ENCODE measurements at regions not wholly inside any gene's neighbourhood (a gene's known extent, or its start where the extent isn't known, plus 50 kb on each side); places are given as distances from the start of the nearest gene placed in this dataset.

GRCh38 chr2:23127465-23127864 lies 257.5 kb upstream of the KLHL29 start:
- DNase-seq (ENCODE audit: low read depth in 2 of 2), result no peak

GRCh38 chr2:23128684-23129292 lies 256.2 kb upstream of the KLHL29 start:
- DNase-seq (ENCODE audit: low read depth in 2 of 2), result no peak

- DNase-seq (ENCODE audit: low read depth in 2 of 2), result no peak
Measured at GRCh38 chr2:23131066-23131575, 253.9 kb upstream of the KLHL29 start.

- no peak for DNase-seq (ENCODE audit: low read depth in 2 of 2)
Measured at GRCh38 chr2:23132000-23132399, 253.0 kb upstream of the KLHL29 start.

- no peak for DNase-seq (ENCODE audit: low read depth in 2 of 2)
Measured at GRCh38 chr2:23132823-23133595, 252.0 kb upstream of the KLHL29 start.

GRCh38 chr2:23134726-23135125 lies 250.3 kb upstream of the KLHL29 start:
- DNase-seq (ENCODE audit: low read depth in 2 of 2), result no peak

DNA sequence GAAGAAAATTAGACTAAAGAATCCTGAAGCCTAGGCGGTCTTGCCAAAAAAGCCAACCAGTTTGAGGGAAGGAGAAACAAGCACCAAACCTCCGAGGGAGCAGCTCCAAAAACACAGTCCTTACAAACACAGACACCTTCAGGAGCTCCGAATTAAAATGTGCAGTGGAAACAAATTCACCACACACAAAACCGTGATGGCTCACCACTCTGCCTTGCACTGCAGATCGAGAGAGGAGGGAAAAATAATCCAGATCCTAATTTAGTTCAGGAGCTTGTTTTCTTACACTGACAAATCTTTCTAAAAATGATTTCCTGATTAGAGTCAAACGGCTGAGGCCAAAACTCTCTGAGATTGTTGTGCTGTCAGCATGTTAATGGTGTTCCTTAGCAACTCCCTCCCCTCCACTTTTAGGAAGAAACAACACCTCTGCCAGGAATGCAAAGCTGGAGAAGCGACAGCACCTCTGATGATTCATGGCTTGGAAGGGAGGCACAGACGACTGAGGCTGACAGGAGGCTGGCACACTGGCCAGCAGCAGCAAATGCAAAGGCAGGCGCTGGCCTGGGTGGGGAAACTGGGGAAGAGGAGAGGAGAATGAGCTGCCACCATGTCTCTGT lies 249.4 kb upstream of the KLHL29 start:
- no peak for DNase-seq (ENCODE audit: low read depth in 2 of 2)

GRCh38 chr2:23137166-23137565 lies 247.8 kb upstream of the KLHL29 start:
- DNase-seq (ENCODE audit: low read depth in 2 of 2), result no peak

DNA sequence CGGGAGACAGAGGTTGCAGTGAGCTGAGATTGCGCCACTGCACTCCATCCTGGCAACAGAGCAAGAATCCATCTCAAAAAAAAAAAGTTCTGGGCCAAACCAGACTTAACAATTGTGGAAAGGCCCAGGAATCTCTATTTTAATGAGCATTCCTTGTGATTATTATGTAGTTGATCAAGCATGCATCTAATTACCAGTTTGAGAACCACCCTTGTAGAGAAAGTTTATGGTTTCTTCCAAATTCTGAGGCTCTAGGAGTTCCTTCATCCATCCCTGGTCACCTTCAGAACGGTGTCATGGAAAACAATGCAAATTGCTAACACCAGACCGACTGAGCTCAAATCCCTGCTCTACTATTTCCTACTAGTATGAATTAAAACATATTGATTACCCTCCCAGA lies 246.3 kb upstream of the KLHL29 start:
- DNase-seq (ENCODE audit: low read depth in 2 of 2), result no peak

- DNase-seq (ENCODE audit: low read depth in 2 of 2), result no peak
Measured at GRCh38 chr2:23145460-23145859, 239.5 kb upstream of the KLHL29 start.

DNA sequence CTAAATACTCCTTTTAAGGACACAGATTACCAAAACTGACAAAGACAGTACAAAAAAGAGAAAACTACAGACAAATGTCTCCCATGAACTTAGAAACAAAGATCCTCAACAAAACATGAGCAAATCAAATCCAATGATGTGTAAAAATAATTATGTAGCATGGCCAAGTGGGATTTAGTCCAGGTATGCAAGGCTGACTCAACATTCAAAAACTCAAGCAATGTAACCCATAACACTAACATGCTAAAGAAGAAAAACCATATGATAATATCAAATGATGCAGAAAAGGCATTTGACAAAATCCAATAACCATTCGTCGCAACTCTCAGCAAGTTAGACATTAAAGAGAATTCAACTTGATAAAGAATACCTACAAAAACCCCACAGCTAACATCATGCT lies 239.0 kb upstream of the KLHL29 start:
- no peak for DNase-seq (ENCODE audit: low read depth in 2 of 2)

DNA sequence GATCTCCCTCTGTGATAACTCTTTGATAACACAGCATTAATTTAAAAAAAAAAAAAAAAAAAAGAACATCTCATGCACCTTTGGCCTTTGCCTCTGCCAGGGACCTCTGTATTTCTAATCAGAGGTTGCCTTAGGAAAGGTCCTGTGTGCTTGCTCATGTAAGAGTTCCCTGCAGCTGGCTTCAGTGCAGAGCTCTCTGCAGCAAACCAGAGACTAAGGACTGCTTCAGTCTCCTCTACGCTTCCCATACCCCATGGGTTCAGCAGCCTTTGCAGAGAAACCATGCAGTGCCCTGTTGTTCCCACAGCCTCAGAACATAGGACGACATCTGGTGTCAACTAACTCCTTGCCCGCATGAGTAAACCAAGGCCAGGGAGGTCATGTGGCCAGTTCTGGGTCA lies 236.6 kb upstream of the KLHL29 start:
- DNase-seq (ENCODE audit: low read depth in 2 of 2), result no peak

DNA sequence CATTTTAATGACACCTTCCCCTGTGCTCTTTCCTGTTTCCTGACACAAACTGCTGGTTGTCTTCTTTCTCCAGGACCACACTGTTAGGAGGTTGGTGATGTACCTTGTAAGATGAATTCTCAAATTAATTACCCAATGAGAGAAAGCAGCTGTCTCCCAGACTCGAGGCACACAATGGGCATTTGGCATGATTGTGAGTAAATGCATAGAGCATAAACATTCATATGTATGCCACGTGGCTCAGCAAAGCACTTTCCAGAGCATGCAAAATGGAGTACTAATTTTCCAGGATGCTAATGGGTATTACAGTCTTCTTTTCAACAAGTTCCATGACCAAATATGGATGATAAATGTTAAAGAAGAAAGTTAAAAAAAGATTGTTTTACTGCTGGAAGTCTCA lies 235.2 kb upstream of the KLHL29 start:
- no peak for DNase-seq (ENCODE audit: low read depth in 2 of 2)

DNA sequence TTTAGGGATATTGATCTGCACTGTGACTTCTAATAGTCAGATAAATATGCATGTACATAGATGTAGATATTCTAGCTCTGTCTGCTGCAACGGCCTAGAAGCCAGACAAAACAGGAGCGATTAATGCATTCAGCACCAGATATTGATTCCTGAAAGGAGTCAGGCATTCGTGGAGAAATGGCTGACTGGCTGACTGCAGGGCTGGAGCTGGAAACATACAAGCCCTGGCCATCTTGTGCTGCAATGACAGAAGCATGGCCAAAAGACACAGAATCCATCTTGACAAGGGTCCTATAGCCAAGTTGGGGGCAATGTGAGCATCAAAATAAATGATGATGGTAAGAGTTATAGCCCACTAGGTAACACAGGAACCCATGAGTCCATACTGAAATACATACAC lies 231.5 kb upstream of the KLHL29 start:
- DNase-seq (ENCODE audit: low read depth in 2 of 2), result no peak

- no peak for DNase-seq (ENCODE audit: low read depth in 2 of 2)
Measured at GRCh38 chr2:23155022-23155421, 230.0 kb upstream of the KLHL29 start.

DNA sequence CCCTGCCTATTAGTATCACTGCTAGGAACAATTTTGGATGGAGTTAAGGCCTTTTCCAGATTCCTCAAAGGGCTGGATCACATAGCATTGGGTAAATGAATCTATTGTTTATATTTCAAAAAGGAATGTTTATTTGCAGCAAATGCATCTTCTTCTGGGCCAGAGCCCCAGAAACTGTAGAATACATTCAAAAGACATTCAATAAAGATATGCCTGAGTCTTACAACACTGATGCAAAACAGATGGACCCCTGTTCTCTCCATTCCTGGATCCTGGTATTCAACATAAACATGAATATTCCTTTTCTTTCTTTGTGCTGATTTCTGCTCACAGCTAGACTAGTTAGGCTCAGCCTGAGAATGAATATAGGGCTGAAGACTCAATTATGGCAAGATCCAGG lies 227.2 kb upstream of the KLHL29 start:
- no peak for DNase-seq (ENCODE audit: low read depth in 2 of 2)

DNA sequence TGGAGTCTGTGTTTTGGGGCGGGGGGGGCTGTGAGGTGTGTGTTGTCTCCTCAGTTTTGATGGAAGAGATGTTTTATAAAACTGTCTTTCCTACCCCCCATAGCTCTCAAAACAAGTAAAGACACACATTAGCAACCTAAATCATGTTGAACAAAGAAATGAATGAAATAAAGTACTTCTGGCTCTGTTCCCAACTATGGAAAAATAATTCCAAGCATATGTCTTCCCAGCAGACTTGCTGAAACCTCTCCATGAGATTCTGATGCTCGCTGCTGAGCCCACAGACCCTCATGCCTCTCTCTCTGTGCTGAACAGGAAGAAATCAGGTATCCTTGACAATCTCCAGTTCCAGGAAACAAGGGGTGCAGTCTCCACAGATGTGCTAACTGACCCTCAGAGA lies 226.7 kb upstream of the KLHL29 start:
- DNase-seq (ENCODE audit: low read depth in 2 of 2), result no peak

DNA sequence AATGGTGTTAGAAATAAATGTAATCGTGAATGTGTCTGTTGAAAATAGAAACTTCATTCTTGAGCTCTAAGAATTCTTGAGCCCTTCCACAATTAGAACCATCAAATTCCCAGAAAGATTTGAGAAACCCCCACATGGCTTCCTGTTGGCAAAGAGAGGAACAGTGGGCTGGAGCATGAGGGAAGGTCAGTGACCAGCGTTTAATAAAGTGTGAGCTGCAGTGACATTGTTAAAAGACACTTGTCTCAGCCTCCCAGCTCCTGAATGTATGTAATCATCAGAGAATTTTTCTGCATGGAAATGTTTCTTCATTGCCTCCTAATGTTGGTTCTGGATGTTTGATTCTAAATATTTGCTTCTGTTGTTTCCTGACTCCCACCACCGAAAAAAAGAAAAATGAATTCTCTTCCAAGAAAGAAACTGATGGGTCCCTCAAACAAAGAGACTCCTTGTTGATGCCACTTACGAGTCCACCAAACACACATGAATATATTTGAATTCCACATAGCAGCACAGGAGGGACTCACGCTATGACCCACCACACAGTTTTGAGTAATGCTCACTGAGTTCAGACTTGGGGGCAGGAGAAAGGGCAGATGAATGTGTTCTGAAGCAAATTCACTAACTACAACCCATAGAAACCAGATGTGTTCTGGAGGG lies 225.1 kb upstream of the KLHL29 start:
- no peak for DNase-seq (ENCODE audit: low read depth in 2 of 2)

DNA sequence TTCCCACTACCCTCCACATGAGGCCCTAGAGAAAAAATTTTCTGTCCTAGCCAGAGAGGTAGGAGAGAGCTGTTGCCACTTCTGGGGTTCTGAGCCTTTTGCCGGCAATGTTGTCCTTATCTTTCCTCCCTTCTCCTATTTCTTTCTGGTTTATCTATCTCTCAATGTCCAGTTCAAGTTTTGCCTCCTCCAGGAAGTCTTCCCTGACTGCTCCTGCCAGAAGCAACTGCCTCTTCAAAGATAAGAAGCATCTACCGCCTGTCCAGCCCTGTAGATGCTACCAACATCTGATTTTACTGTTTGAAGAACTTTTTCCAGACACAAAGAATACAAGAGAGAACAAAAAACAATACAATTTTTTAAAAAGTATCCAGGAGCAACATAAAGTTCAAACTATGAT lies 220.8 kb upstream of the KLHL29 start:
- DNase-seq (ENCODE audit: low read depth in 2 of 2), result no peak

- DNase-seq (ENCODE audit: low read depth in 2 of 2), result no peak
Measured at GRCh38 chr2:23169896-23170295, 215.1 kb upstream of the KLHL29 start.

DNA sequence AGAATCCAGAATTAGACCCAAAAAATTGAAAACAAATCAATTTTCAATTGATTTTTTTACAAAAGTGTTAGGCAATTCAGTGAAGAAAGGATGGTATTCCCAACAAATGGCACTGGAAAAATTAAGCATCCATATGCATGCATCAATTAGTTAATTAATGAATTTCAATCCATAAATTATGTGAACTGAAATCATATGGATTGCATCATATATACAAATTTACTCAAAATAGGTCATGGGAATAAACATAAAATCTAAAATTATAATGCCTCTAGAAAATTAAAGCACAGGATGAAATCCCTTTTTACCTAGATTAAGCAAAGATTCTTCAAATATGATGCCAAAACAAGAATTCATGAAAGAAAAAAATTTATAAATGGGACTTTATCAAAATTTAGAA lies 213.9 kb upstream of the KLHL29 start:
- DNase-seq (ENCODE audit: low read depth in 2 of 2), result no peak

- DNase-seq (ENCODE audit: low read depth in 2 of 2), result no peak
Measured at GRCh38 chr2:23178396-23178795, 206.6 kb upstream of the KLHL29 start.

- no peak for DNase-seq (ENCODE audit: low read depth in 2 of 2)
Measured at GRCh38 chr2:23183733-23184132, 201.2 kb upstream of the KLHL29 start.
